IMR-90 (cell line): ENCODE measurements at regions not wholly inside any gene's neighbourhood (a gene's known extent, or its start where the extent isn't known, plus 50 kb on each side); places are given as distances from the start of the nearest gene placed in this dataset.

Experiments
- ATAC-seq: fragments of 200-7000 bp; cut with Tn5 transposase; 2 replicates; pipeline ENCODE4 v1.9.1; 2020; ENCODE audit warnings: low read depth, mild to moderate bottlenecking, moderate library complexity
- BruUV-seq: library from RNA; stranded (reverse); fragments of 400-500 nt; replicated peaks from 2 replicates; lab custom pipeline; 2021; lab: Mats Ljungman, UMichigan
- CTCF ChIA-PET: fragments of 300-600 bp; formaldehyde crosslinking; extraction: SDS; loops from one replicate; lab custom pipeline; 2021; ENCODE audit warnings: antibody characterized with exemption; lab: Yijun Ruan, JAX
- POLR2A ChIA-PET: fragments of 300-600 bp; sonication (Branson Sonifier 250); formaldehyde crosslinking; loops from one replicate; lab custom pipeline; 2022; ENCODE audit warnings: antibody characterized with exemption; ENCODE audit not compliant: unreplicated experiment; lab: Charles Lee
- DNase-seq: peaks from one replicate; pipeline ENCODE4 v3.0.0; 2013
- H2AFZ ChIP-seq: replicated peaks from 2 replicates; pipeline ENCODE3; 2013; ENCODE audit warnings: low read length, mild to moderate bottlenecking; ENCODE audit not compliant: poor library complexity
- H2AK5ac ChIP-seq: 2 replicates; pipeline ENCODE4 v1.6.1; 2013; ENCODE audit warnings: low read depth, low read length, inconsistent platforms
- H2AK9ac ChIP-seq: replicated peaks from 2 replicates; pipeline ENCODE3; 2013; ENCODE audit warnings: mild to moderate bottlenecking, low read depth, low read length, moderate library complexity; ENCODE audit not compliant: poor library complexity
- H2BK120ac ChIP-seq: 2 replicates; pipeline ENCODE4 v1.6.1; 2013; ENCODE audit warnings: low read depth, low read length, inconsistent platforms
- H2BK15ac ChIP-seq: 3 replicates; pipeline ENCODE4 v1.6.1; 2013; ENCODE audit warnings: low read depth, low read length, inconsistent platforms
- H2BK20ac ChIP-seq: 2 replicates; pipeline ENCODE4 v1.6.1; 2013; ENCODE audit warnings: low read depth, mild to moderate bottlenecking, inconsistent platforms, low read length, moderate library complexity
- H2BK5ac ChIP-seq: 2 replicates; pipeline ENCODE4 v1.6.1; 2013; ENCODE audit warnings: mild to moderate bottlenecking, low read depth, low read length, inconsistent platforms; ENCODE audit not compliant: poor library complexity, severe bottlenecking
- H3K14ac ChIP-seq: replicated peaks from 2 replicates; pipeline ENCODE4 v1.6.1; 2013; ENCODE audit warnings: low read depth, low read length, inconsistent platforms
- H3K18ac ChIP-seq: 2 replicates; pipeline ENCODE4 v1.6.1; 2013; ENCODE audit warnings: low read depth, low read length, control low read depth
- H3K23ac ChIP-seq: 2 replicates; pipeline ENCODE4 v1.6.1; 2013; ENCODE audit warnings: low read depth, low read length, inconsistent platforms
- H3K27ac ChIP-seq: 2 replicates; pipeline ENCODE4 v1.5.1; 2013; ENCODE audit warnings: mild to moderate bottlenecking, control low read depth, low read length; ENCODE audit not compliant: insufficient read depth
- H3K27me3 ChIP-seq: 2 replicates; pipeline ENCODE4 v1.6.1; 2013; ENCODE audit warnings: low read length; ENCODE audit not compliant: control insufficient read depth, insufficient read depth
- H3K36me3 ChIP-seq: 2 replicates; pipeline ENCODE4 v1.6.1; 2013; ENCODE audit warnings: low read length, mixed read lengths; ENCODE audit not compliant: control insufficient read depth, insufficient read depth
- H3K4ac ChIP-seq: 2 replicates; pipeline ENCODE4 v1.6.1; 2013; ENCODE audit warnings: low read depth, low read length, inconsistent platforms
- H3K4me1 ChIP-seq: 2 replicates; pipeline ENCODE4 v1.6.1; 2013; ENCODE audit warnings: low read length, mixed read lengths; ENCODE audit not compliant: control insufficient read depth, insufficient read depth
- H3K4me2 ChIP-seq: 2 replicates; pipeline ENCODE4 v1.6.1; 2013; ENCODE audit warnings: low read depth, mild to moderate bottlenecking, control low read depth, low read length, moderate library complexity
- H3K4me3 ChIP-seq: 2 replicates; pipeline ENCODE4 v1.5.1; 2013; ENCODE audit warnings: low read depth, mild to moderate bottlenecking, control low read depth, low read length, moderate library complexity; ENCODE audit not compliant: insufficient read depth
- H3K56ac ChIP-seq: 2 replicates; pipeline ENCODE4 v1.6.1; 2013; ENCODE audit warnings: low read length, inconsistent platforms; ENCODE audit not compliant: insufficient read depth; ENCODE audit errors: extremely low read depth
- H3K79me1 ChIP-seq, 2 experiments: 2 replicates each; pipeline ENCODE4 v1.6.1; 2013; ENCODE audit warnings: low read length in 2 of 2, inconsistent platforms in 1 of 2, low read depth in 1 of 2
- H3K9ac ChIP-seq: 2 replicates; pipeline ENCODE4 v1.6.1; 2013; ENCODE audit warnings: low read depth, low read length, control low read depth
- H3K9me1 ChIP-seq: 2 replicates; pipeline ENCODE4 v1.6.1; 2013; ENCODE audit warnings: low read length, inconsistent platforms; ENCODE audit not compliant: insufficient read depth
- H3K9me3 ChIP-seq: 2 replicates; pipeline ENCODE4 v1.6.1; 2013; ENCODE audit warnings: low read length; ENCODE audit not compliant: control insufficient read depth, insufficient read depth
- H4K20me1 ChIP-seq: 2 replicates; pipeline ENCODE4 v1.6.1; 2013; ENCODE audit warnings: low read length, inconsistent platforms; ENCODE audit not compliant: insufficient read depth
- H4K5ac ChIP-seq: 2 replicates; pipeline ENCODE4 v1.6.1; 2013; ENCODE audit warnings: mild to moderate bottlenecking, low read depth, low read length, control low read depth
- H4K8ac ChIP-seq, 2 experiments: 2 replicates each; pipeline ENCODE4 v1.6.1; 2013; ENCODE audit warnings: low read depth in 2 of 2, low read length in 2 of 2, control low read depth in 1 of 2, inconsistent platforms in 1 of 2
- H4K91ac ChIP-seq: 2 replicates; pipeline ENCODE4 v1.6.1; 2013; ENCODE audit warnings: low read depth, low read length, inconsistent platforms; ENCODE audit not compliant: insufficient read depth
- BHLHE40 ChIP-seq: fragments of 150-350 bp; IDR thresholded peaks from 2 replicates; pipeline ENCODE4 v1.6.1; 2016; ENCODE audit warnings: mild to moderate bottlenecking, low read depth, low read length
- CEBPB ChIP-seq: IDR thresholded peaks from 2 replicates; pipeline ENCODE4 v1.6.1; 2012; ENCODE audit warnings: low read depth, low read length, improper control_type of control experiment
- CHD1 ChIP-seq: IDR thresholded peaks from 2 replicates; pipeline ENCODE4 v1.6.1; 2012; ENCODE audit warnings: low read depth, low read length, improper control_type of control experiment
- FOS ChIP-seq: fragments of 150-350 bp; IDR thresholded peaks from 2 replicates; pipeline ENCODE4 v1.6.1; 2016; ENCODE audit warnings: low read depth, low read length
- MAFK ChIP-seq: IDR thresholded peaks from 2 replicates; pipeline ENCODE4 v1.6.1; 2012; ENCODE audit warnings: low read depth, low read length, improper control_type of control experiment
- MAZ ChIP-seq: IDR thresholded peaks from 2 replicates; pipeline ENCODE4 v1.6.1; 2012; ENCODE audit warnings: low read depth, mild to moderate bottlenecking, low read length, improper control_type of control experiment, moderate library complexity, borderline replicate concordance
- MXI1 ChIP-seq: IDR thresholded peaks from 2 replicates; pipeline ENCODE4 v1.6.1; 2012; ENCODE audit warnings: low read depth, mild to moderate bottlenecking, low read length, moderate library complexity, borderline replicate concordance
- NFE2L2 ChIP-seq: fragments of 150-350 bp; IDR thresholded peaks from 2 replicates; pipeline ENCODE4 v1.6.1; 2016; ENCODE audit warnings: low read depth, mild to moderate bottlenecking, low read length
- POLR2A ChIP-seq: IDR thresholded peaks from 2 replicates; pipeline ENCODE4 v1.6.1; 2012; ENCODE audit warnings: mild to moderate bottlenecking, low read depth, low read length
- RAD21 ChIP-seq: IDR thresholded peaks from 2 replicates; pipeline ENCODE4 v1.6.1; 2012; ENCODE audit warnings: low read length, improper control_type of control experiment
- RCOR1 ChIP-seq: IDR thresholded peaks from 2 replicates; pipeline ENCODE4 v1.6.1; 2012; ENCODE audit warnings: mild to moderate bottlenecking, low read length, improper control_type of control experiment; ENCODE audit not compliant: insufficient replicate concordance
- RFX5 ChIP-seq: IDR thresholded peaks from 2 replicates; pipeline ENCODE4 v1.8.0; 2012; ENCODE audit warnings: low read depth, mild to moderate bottlenecking, low read length, moderate library complexity
- SMC3 ChIP-seq: fragments of 150-350 bp; IDR thresholded peaks from 2 replicates; pipeline ENCODE4 v1.6.1; 2016; ENCODE audit warnings: low read depth, mild to moderate bottlenecking, antibody characterized with exemption, low read length, moderate library complexity
- dilution Hi-C: fragments of 300-500 bp; cut with HindIII; formaldehyde crosslinking; loops from one replicate; pipeline ENCODE4 v1.14.3; 2018; ENCODE audit warnings: low sequenced_read_pairs; ENCODE audit not compliant: unreplicated experiment
- in situ Hi-C: fragments of 300-500 bp; cut with MboI; formaldehyde crosslinking; loops from 3 replicates; pipeline ENCODE4 v1.14.3; 2019; ENCODE audit warnings: low sequenced_read_pairs, inconsistent platforms, mixed read lengths
- intact Hi-C: fragments of 100-400 bp; cut with micrococcal nuclease; formaldehyde crosslinking; loops from 2 replicates; pipeline ENCODE4 v1.10.0; 2022
- TF ChIP-seq, protein P1 (sequence below): fragments of 150-350 bp; IDR thresholded peaks from 2 replicates; pipeline ENCODE4 v1.6.1; 2017; ENCODE audit warnings: mild to moderate bottlenecking, antibody characterized with exemption, low read length, low read depth
- TF ChIP-seq, protein P2 (sequence below): conservative IDR thresholded peaks from 2 replicates; pipeline ENCODE4 v1.5.1; 2012; ENCODE audit warnings: mild to moderate bottlenecking, low read depth, low read length, improper control_type of control experiment
- TF ChIP-seq, protein P3 (sequence below): fragments of 150-350 bp; IDR thresholded peaks from 2 replicates; pipeline ENCODE4 v1.6.1; 2016; ENCODE audit warnings: low read depth, mild to moderate bottlenecking, low read length, moderate library complexity, borderline replicate concordance

DNA sequence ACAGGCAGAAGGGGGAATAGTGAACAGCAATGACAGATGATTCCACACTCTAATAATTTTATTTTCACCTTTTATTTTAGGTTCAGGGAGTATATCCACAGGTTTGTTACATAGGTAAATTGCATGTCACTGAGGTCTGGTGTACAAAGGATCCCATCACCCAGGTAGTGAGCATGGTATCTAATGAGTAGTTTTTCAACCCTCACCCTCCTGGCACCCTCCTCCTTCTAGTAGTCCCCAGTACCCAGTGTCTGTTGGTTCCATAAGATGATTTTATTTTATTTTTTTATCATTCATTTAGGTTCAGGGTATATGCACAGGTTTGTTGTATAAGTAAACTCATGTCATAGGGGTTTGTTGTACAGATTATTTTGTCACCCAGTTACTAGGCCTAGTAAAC is 58.6 kb upstream of the UGT8 start:
- dilution Hi-C loops (no loop called here), intact Hi-C loops (no loop called here), in situ Hi-C loops (no loop called here)
- Histone ChIP-seq H3K4me1 (no peaks in the 10 kb centered on the region), H2AFZ (no peak overlapping the region), H3K4me2 (no peak overlapping the region), H4K5ac (no peak overlapping the region), H3K9me1 (no peaks in the 10 kb centered on the region), H3K9ac (no peak overlapping the region), H3K9me3 (no peaks in the 10 kb centered on the region), H4K8ac (no peak overlapping the region), H2AK9ac (no peak overlapping the region), H3K56ac (no peak overlapping the region), H3K79me1 (no peaks in the 10 kb centered on the region), H4K20me1 (no peaks in the 10 kb centered on the region), H2BK120ac (no peak overlapping the region), H4K91ac (no peak overlapping the region), H3K18ac (no peak overlapping the region), H3K14ac (no peak overlapping the region), H3K27me3 (no peaks in the 10 kb centered on the region), H3K4me3 (no peak overlapping the region), H2BK15ac (no peak overlapping the region), H3K4ac (no peak overlapping the region), H3K23ac (no peak overlapping the region), H2AK5ac (no peak overlapping the region), H2BK5ac (no peak overlapping the region), H3K36me3 (no peaks in the 10 kb centered on the region), H3K27ac (no peak overlapping the region), H2BK20ac (no peak overlapping the region)
- POLR2A ChIA-PET, result no interaction called here
- ATAC-seq, result no peak
- no TSS peak for BruUV-seq
- TF ChIP-seq, protein P1, sequence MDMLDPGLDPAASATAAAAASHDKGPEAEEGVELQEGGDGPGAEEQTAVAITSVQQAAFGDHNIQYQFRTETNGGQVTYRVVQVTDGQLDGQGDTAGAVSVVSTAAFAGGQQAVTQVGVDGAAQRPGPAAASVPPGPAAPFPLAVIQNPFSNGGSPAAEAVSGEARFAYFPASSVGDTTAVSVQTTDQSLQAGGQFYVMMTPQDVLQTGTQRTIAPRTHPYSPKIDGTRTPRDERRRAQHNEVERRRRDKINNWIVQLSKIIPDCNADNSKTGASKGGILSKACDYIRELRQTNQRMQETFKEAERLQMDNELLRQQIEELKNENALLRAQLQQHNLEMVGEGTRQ, result no peak
- no peak for TF ChIP-seq MXI1
- TF ChIP-seq RAD21, result no peak
- no peak for TF ChIP-seq NFE2L2
- TF ChIP-seq MAZ, result no peak
- TF ChIP-seq, protein P2, sequence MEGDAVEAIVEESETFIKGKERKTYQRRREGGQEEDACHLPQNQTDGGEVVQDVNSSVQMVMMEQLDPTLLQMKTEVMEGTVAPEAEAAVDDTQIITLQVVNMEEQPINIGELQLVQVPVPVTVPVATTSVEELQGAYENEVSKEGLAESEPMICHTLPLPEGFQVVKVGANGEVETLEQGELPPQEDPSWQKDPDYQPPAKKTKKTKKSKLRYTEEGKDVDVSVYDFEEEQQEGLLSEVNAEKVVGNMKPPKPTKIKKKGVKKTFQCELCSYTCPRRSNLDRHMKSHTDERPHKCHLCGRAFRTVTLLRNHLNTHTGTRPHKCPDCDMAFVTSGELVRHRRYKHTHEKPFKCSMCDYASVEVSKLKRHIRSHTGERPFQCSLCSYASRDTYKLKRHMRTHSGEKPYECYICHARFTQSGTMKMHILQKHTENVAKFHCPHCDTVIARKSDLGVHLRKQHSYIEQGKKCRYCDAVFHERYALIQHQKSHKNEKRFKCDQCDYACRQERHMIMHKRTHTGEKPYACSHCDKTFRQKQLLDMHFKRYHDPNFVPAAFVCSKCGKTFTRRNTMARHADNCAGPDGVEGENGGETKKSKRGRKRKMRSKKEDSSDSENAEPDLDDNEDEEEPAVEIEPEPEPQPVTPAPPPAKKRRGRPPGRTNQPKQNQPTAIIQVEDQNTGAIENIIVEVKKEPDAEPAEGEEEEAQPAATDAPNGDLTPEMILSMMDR, result no peak
- TF ChIP-seq MAFK, result no peak
- no peak for TF ChIP-seq POLR2A
- TF ChIP-seq SMC3, result no peak
- no peak for TF ChIP-seq RFX5
- TF ChIP-seq BHLHE40, result no peak
- TF ChIP-seq RCOR1, result no peak
- TF ChIP-seq CEBPB, result no peak
- no peak for TF ChIP-seq FOS
- no peak for TF ChIP-seq CHD1
- TF ChIP-seq, protein P3, sequence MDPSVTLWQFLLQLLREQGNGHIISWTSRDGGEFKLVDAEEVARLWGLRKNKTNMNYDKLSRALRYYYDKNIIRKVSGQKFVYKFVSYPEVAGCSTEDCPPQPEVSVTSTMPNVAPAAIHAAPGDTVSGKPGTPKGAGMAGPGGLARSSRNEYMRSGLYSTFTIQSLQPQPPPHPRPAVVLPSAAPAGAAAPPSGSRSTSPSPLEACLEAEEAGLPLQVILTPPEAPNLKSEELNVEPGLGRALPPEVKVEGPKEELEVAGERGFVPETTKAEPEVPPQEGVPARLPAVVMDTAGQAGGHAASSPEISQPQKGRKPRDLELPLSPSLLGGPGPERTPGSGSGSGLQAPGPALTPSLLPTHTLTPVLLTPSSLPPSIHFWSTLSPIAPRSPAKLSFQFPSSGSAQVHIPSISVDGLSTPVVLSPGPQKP, result no peak
- DNase-seq, result no peak
- CTCF ChIA-PET, result interaction anchor here (0.6 kb wide), 1 partner anchor 95 kb away, joined by 3 read pairs; no protein-coding TSS in a partner anchor
